Spleen (tissue), 7 donors: ENCODE measurements at regions not wholly inside any gene's neighbourhood (a gene's known extent, or its start where the extent isn't known, plus 50 kb on each side); places are given as distances from the start of the nearest gene placed in this dataset.

Experiments
- CTCF ChIP-seq, 11 experiments: fragments of 200-600 bp in 7 of 11; fragments of 450-650 bp in 4 of 11; sonication (generic) in 4 of 11; IDR thresholded peaks in 8 of 11; conservative IDR thresholded peaks in 3 of 11; 1 replicate in 7 of 11; 2 replicates in 4 of 11; pipeline versions ENCODE4 v1.4.0 to v1.8.0; 2016 to 2021; ENCODE audit warnings: antibody characterized with exemption in 11 of 11, inconsistent platforms in 4 of 11, mild to moderate bottlenecking in 1 of 11
- POLR2A ChIP-seq, 3 donors: fragments of 450-650 bp; IDR thresholded peaks; one replicate each; pipeline ENCODE4 v1.5.1; 2017; ENCODE audit warnings: antibody characterized with exemption in 3 of 3, mild to moderate bottlenecking in 1 of 3
- donor health status: DM: no; HTN: no; CAD: no; lungs with moderate emphysema.
- donor health status: DM: no; HTN: no; CAD: no.
- donor health status: DM: no; HTN: no; CAD: no.

- TF ChIP-seq CTCF (IDR thresholded peaks at IDR 0.05 in 8 of 11, conservative IDR thresholded peaks at IDR 0.05 in 3 of 11) (no peak), POLR2A (IDR thresholded peaks at IDR 0.05) (no peak)
Measured at GRCh38 chr5:158621391-158621790, 478.3 kb downstream of the EBF1 start.
